ENCODE measurements at regions not wholly inside any gene's neighbourhood (a gene's known extent, or its start where the extent isn't known, plus 50 kb on each side); places are given as distances from the start of the nearest gene placed in this dataset.

DNA sequence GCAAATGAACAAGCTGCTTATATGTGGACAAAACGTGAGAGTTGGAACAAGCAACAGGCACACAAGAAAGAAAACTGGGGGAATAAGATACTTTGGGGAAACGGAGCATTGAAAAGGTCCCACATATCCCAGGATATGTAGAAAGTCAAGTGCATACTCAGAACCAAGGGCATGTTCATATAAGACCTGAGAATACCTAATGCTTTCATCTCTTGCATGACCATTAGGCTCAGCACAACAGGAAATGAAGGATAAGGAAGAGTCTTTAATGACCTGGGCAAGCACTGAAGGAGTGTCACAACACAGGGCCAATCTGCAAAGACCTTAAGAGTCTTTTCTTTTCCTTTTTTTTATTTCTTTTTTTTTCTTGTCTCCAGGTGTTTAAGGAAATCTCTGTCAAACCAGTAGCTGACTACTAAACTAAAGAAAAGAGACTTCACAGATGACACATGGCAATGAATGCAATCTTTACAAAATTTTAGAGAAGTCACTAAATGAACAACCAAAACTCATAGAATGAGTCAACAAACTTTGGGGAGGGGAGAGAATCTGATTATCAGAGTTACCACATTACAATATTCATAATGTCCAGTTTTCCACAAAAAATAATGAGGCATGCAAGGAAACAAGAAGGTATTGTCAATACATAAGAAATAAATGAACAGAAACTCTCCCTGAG, 67.9 kb upstream of the STK26 start:
- TF ChIP-seq, protein P1, sequence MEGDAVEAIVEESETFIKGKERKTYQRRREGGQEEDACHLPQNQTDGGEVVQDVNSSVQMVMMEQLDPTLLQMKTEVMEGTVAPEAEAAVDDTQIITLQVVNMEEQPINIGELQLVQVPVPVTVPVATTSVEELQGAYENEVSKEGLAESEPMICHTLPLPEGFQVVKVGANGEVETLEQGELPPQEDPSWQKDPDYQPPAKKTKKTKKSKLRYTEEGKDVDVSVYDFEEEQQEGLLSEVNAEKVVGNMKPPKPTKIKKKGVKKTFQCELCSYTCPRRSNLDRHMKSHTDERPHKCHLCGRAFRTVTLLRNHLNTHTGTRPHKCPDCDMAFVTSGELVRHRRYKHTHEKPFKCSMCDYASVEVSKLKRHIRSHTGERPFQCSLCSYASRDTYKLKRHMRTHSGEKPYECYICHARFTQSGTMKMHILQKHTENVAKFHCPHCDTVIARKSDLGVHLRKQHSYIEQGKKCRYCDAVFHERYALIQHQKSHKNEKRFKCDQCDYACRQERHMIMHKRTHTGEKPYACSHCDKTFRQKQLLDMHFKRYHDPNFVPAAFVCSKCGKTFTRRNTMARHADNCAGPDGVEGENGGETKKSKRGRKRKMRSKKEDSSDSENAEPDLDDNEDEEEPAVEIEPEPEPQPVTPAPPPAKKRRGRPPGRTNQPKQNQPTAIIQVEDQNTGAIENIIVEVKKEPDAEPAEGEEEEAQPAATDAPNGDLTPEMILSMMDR (IDR thresholded peaks at IDR 0.05; ENCODE audit: extremely low read depth, missing control alignments), result no peak

DNA sequence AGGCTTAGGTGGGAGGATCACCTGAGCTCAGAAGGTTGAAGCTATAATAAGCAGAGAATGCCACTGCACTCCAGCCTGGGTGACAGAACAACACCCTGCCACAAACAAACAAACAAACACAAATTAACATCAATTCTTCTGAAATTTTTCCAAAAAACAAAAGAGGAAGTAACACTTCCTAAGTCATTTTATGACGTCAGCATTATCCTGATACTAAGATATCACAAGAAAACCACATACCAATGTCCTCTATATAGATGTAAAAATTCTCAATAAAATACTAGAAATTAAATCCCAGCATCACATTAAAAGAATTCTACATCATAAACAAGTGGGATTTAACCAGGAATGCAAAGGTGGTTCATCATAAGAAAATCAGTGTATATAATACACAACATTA, 64.4 kb upstream of the STK26 start:
- no peak for DNase-seq (ENCODE audit: low spot score)
- TF ChIP-seq, protein P1 (IDR thresholded peaks at IDR 0.05; ENCODE audit: extremely low read depth, missing control alignments), result no peak

More for the DNA sequence above, 67.9 kb upstream of the STK26 start:
- DNase-seq (ENCODE audit: low spot score), result no peak

DNA sequence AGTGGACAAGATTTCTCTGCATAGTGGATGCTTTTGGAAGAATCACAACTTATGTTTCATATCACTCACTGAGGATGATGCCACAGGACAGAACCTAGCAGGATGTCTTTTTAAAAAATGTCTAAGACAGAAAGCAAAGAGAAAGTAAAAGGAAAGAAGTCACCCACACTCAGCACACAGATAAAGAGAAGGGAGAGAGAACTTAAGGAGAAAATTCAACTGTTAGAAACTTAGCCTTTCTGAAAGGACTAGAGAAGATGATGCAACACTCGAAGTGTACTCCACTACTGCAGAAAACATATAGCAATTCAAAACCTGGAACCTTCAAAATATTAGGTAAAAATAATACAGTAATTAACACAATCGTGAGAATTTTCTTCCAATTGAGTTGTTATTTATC, 52.8 kb upstream of the STK26 start:
- no peak for DNase-seq (ENCODE audit: low spot score)
- TF ChIP-seq, protein P1 (IDR thresholded peaks at IDR 0.05; ENCODE audit: extremely low read depth, missing control alignments), result no peak
